HG02840 (cell line): ENCODE measurements at regions not wholly inside any gene's neighbourhood (a gene's known extent, or its start where the extent isn't known, plus 50 kb on each side); places are given as distances from the start of the nearest gene placed in this dataset.
A peak's percentile ranks its signal among the peaks of the same experiment; 100 is the strongest.
"Not testable (repeated sequence)": the region's sequence is repeated elsewhere in the genome, so short reads cannot be mapped to it uniquely, and the experiment has no call there.

Experiments
- ATAC-seq: cut with Tn5 transposase; IDR thresholded peaks from one replicate; pipeline ENCODE4 v1.9.1; 2021; ENCODE audit warnings: mild to moderate bottlenecking, moderate library complexity, moderate number of reproducible peaks; ENCODE audit not compliant: unreplicated experiment, low FRiP score

- ATAC-seq, result no peak
These were observed 51.9 kb upstream of the NMUR2 start for GRCh38 chr5:152456815-152457443.

- peak; percentile 67 for ATAC-seq
These were observed 57.1 kb upstream of the NMUR2 start for GRCh38 chr5:152462021-152462721.

- no peak for ATAC-seq
These were observed 59.0 kb upstream of the NMUR2 start for GRCh38 chr5:152464048-152464447.

GRCh38 chr5:152465140-152465539, 60.1 kb upstream of the NMUR2 start:
- ATAC-seq, result no peak

- no peak for ATAC-seq
These were observed 61.1 kb upstream of the NMUR2 start for GRCh38 chr5:152466085-152466745.

GRCh38 chr5:152470167-152470566, 65.1 kb upstream of the NMUR2 start:
- no peak for ATAC-seq

GRCh38 chr5:152472083-152472482, 67.0 kb upstream of the NMUR2 start:
- no peak for ATAC-seq

GRCh38 chr5:152474961-152475360, 69.9 kb upstream of the NMUR2 start:
- no peak for ATAC-seq

GRCh38 chr5:152477536-152477935, 72.5 kb upstream of the NMUR2 start:
- ATAC-seq, result no peak

- ATAC-seq, result not testable (repeated sequence)
These were observed 74.8 kb upstream of the NMUR2 start for GRCh38 chr5:152479866-152480265.

- ATAC-seq, result not testable (repeated sequence)
These were observed 75.6 kb upstream of the NMUR2 start for GRCh38 chr5:152480677-152481076.

- no peak for ATAC-seq
These were observed 82.1 kb upstream of the NMUR2 start for GRCh38 chr5:152487130-152487529.

GRCh38 chr5:152488869-152489268, 83.8 kb upstream of the NMUR2 start:
- no peak for ATAC-seq

GRCh38 chr5:152499814-152500535, 94.9 kb upstream of the NMUR2 start:
- ATAC-seq, result no peak

GRCh38 chr5:152501294-152501693, 96.2 kb upstream of the NMUR2 start:
- no peak for ATAC-seq

- ATAC-seq, result no peak
These were observed 98.1 kb upstream of the NMUR2 start for GRCh38 chr5:152503206-152503605.

- ATAC-seq, result peak; percentile 74
These were observed 100.5 kb upstream of the NMUR2 start for GRCh38 chr5:152505442-152506042.

- no peak for ATAC-seq
These were observed 106.0 kb upstream of the NMUR2 start for GRCh38 chr5:152511120-152511519.

GRCh38 chr5:152511531-152512132, 106.6 kb upstream of the NMUR2 start:
- ATAC-seq, result no peak

GRCh38 chr5:152514827-152515397, 109.8 kb upstream of the NMUR2 start:
- ATAC-seq, result no peak
